ENCODE measurements at regions not wholly inside any gene's neighbourhood (a gene's known extent, or its start where the extent isn't known, plus 50 kb on each side); places are given as distances from the start of the nearest gene placed in this dataset.

- Histone ChIP-seq H2BK120ac (ENCODE audit: low read depth, low read length) (no peak overlapping the region), H3K4ac (ENCODE audit: low read depth, low read length) (no peak overlapping the region), H4K20me1 (ENCODE audit: insufficient read depth, low read length) (no peaks in the 10 kb centered on the region), H3K79me1 (ENCODE audit: low read depth in 1 of 2, low read length in 2 of 2) (no peaks in the 10 kb centered on the region), H2BK15ac (ENCODE audit: low read depth, low read length) (no peak overlapping the region), H2AK5ac (ENCODE audit: low read depth, low read length) (no peak overlapping the region), H3K9me3 (ENCODE audit: control insufficient read depth, insufficient read depth, low read length) (peaks cover 18% of the 10 kb centered on the region), H4K8ac (ENCODE audit: low read depth in 2 of 2, low read length in 2 of 2) (no peak overlapping the region), H3K27ac (ENCODE audit: insufficient read depth, low read length) (no peak overlapping the region), H3K9ac (ENCODE audit: low read depth, low read length) (no peak overlapping the region), H2BK20ac (ENCODE audit: low read depth, low read length) (no peak overlapping the region), H3K14ac (replicated peaks; ENCODE audit: low read depth, low read length) (no peak overlapping the region), H3K27me3 (ENCODE audit: control insufficient read depth, insufficient read depth, low read length) (no peaks in the 10 kb centered on the region), H3K4me2 (ENCODE audit: low read depth, low read length) (no peak overlapping the region), H3K56ac (ENCODE audit: extremely low read depth, insufficient read depth, low read length) (no peak overlapping the region), H3K18ac (ENCODE audit: low read depth, low read length) (no peak overlapping the region), H3K23ac (ENCODE audit: low read depth, low read length) (no peak overlapping the region), H4K91ac (ENCODE audit: insufficient read depth, low read depth, low read length) (no peak overlapping the region), H2AK9ac (replicated peaks; ENCODE audit: low read depth, low read length, poor library complexity) (no peak overlapping the region), H2BK5ac (ENCODE audit: low read depth, low read length, poor library complexity, severe bottlenecking) (no peak overlapping the region), H3K9me1 (ENCODE audit: insufficient read depth, low read length) (no peaks in the 10 kb centered on the region), H3K4me1 (ENCODE audit: control insufficient read depth, insufficient read depth, low read length) (no peaks in the 10 kb centered on the region), H2AFZ (replicated peaks; ENCODE audit: low read length, poor library complexity) (no peak overlapping the region), H3K36me3 (ENCODE audit: control insufficient read depth, insufficient read depth, low read length) (no peaks in the 10 kb centered on the region), H4K5ac (ENCODE audit: low read depth, low read length) (no peak overlapping the region), H3K4me3 (ENCODE audit: insufficient read depth, low read depth, low read length) (no peak overlapping the region)
- ChIA-PET POLR2A (ENCODE audit: unreplicated experiment) (no interaction called here), CTCF (no interaction called here)
- in situ Hi-C loops (cut with MboI; ENCODE audit: low sequenced_read_pairs) = no loop called here
- no CpG with 5 or more reads among the region's 3 CpGs for WGBS, 2 experiments (ENCODE audit: extremely low coverage in 2 of 2, insufficient read length in 1 of 2)
- intact Hi-C loops (cut with micrococcal nuclease) = no loop called here
- dilution Hi-C loops (cut with HindIII; ENCODE audit: low sequenced_read_pairs, unreplicated experiment) = no loop called here
- TF ChIP-seq RAD21 (IDR thresholded peaks at IDR 0.05; ENCODE audit: low read length) = no peak
- TF ChIP-seq MAZ (IDR thresholded peaks at IDR 0.05; ENCODE audit: borderline replicate concordance, low read depth, low read length) = no peak
- TF ChIP-seq MAFK (IDR thresholded peaks at IDR 0.05; ENCODE audit: low read depth, low read length) = no peak
- no peak for TF ChIP-seq RCOR1 (IDR thresholded peaks at IDR 0.05; ENCODE audit: insufficient replicate concordance, low read length)
- TF ChIP-seq NFE2L2 (IDR thresholded peaks at IDR 0.05; ENCODE audit: low read depth, low read length) = no peak
- TF ChIP-seq USF2 (IDR thresholded peaks at IDR 0.05; ENCODE audit: low read depth, low read length) = no peak
- no peak for TF ChIP-seq CEBPB (IDR thresholded peaks at IDR 0.05; ENCODE audit: low read depth, low read length)
- no peak for TF ChIP-seq CTCF (conservative IDR thresholded peaks at IDR 0.05; ENCODE audit: low read depth, low read length)
- TF ChIP-seq CHD1 (IDR thresholded peaks at IDR 0.05; ENCODE audit: low read depth, low read length) = no peak
- TF ChIP-seq FOS (IDR thresholded peaks at IDR 0.05; ENCODE audit: low read depth, low read length) = no peak
- TF ChIP-seq ELK1 (IDR thresholded peaks at IDR 0.05; ENCODE audit: borderline replicate concordance, low read depth, low read length) = no peak
- TF ChIP-seq BHLHE40 (IDR thresholded peaks at IDR 0.05; ENCODE audit: low read depth, low read length) = no peak
- no peak for TF ChIP-seq SMC3 (IDR thresholded peaks at IDR 0.05; ENCODE audit: low read depth, low read length)
- no peak for TF ChIP-seq RFX5 (IDR thresholded peaks at IDR 0.05; ENCODE audit: low read depth, low read length)
- TF ChIP-seq POLR2A (IDR thresholded peaks at IDR 0.05; ENCODE audit: low read depth, low read length) = no peak
- TF ChIP-seq MXI1 (IDR thresholded peaks at IDR 0.05; ENCODE audit: borderline replicate concordance, low read depth, low read length) = no peak
- no peak for DNase-seq
- BruUV-seq (replicated peaks) = no TSS peak
- ATAC-seq (ENCODE audit: low read depth) = no peak
Observed at GRCh38 chr7:153509768-153510167, 542.4 kb upstream of the DPP6 start.
